SK-N-SH (cell line): ENCODE measurements at regions not wholly inside any gene's neighbourhood (a gene's known extent, or its start where the extent isn't known, plus 50 kb on each side); places are given as distances from the start of the nearest gene placed in this dataset.

Experiments used
- CHD2 ChIP-seq: fragments of 150-350 bp; IDR thresholded peaks from 2 replicates; pipeline ENCODE4 v1.6.1; 2018; ENCODE audit warnings: low read length; ENCODE audit not compliant: partially characterized antibody
- EZH2phosphoT487 ChIP-seq: fragments of 200-600 bp; sonication (generic); IDR thresholded peaks from 2 replicates; pipeline ENCODE4 v1.6.1; 2017; ENCODE audit warnings: low read depth, mixed run types, mild to moderate bottlenecking, antibody characterized with exemption, moderate library complexity, borderline replicate concordance
- NFIC ChIP-seq: IDR thresholded peaks from 2 replicates; pipeline ENCODE4 v1.4.0; 2012; ENCODE audit warnings: borderline replicate concordance
- PBX3 ChIP-seq: IDR thresholded peaks from 2 replicates; pipeline ENCODE4; 2012
- POLR2AphosphoS5 ChIP-seq: IDR thresholded peaks from 2 replicates; pipeline ENCODE4 v1.6.1; 2012; ENCODE audit warnings: low read depth, low read length
- REST ChIP-seq: IDR thresholded peaks from 2 replicates; pipeline ENCODE4 v1.6.1; 2012; ENCODE audit warnings: mild to moderate bottlenecking, low read depth, low read length, moderate library complexity
- TAF1 ChIP-seq: IDR thresholded peaks from 2 replicates; pipeline ENCODE4 v1.6.1; 2012; ENCODE audit warnings: low read depth, mild to moderate bottlenecking, low read length, moderate library complexity, borderline replicate concordance
- TF ChIP-seq, protein P1 (sequence below): fragments of 200-600 bp; sonication (generic); IDR thresholded peaks from 2 replicates; pipeline ENCODE4 v1.6.1; 2017; ENCODE audit warnings: antibody characterized with exemption, mild to moderate bottlenecking, moderate library complexity
- TF ChIP-seq, protein P2 (sequence below): fragments of 150-350 bp; IDR thresholded peaks from 2 replicates; pipeline ENCODE4 v1.6.1; 2016; ENCODE audit warnings: mild to moderate bottlenecking, low read depth, low read length

DNA sequence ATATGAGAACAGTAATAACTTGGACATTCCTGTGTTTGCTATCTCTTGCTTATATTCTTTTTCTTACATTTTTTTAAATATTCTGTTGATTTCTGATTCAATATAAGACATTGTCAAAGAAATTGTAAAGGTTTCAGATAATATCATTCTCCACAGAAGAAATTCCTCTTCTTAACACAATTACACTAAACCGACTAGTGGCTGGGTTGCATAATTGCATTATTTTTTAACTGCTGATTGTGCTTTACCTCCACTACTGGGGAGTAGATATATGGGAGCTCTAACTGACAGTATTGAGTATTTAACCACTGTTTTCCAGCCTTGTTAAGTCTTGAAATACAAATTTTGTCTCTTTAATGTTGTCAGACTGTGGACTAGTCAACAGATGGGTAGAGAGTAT, 723.8 kb upstream of the EDIL3 start:
- TF ChIP-seq, protein P1, sequence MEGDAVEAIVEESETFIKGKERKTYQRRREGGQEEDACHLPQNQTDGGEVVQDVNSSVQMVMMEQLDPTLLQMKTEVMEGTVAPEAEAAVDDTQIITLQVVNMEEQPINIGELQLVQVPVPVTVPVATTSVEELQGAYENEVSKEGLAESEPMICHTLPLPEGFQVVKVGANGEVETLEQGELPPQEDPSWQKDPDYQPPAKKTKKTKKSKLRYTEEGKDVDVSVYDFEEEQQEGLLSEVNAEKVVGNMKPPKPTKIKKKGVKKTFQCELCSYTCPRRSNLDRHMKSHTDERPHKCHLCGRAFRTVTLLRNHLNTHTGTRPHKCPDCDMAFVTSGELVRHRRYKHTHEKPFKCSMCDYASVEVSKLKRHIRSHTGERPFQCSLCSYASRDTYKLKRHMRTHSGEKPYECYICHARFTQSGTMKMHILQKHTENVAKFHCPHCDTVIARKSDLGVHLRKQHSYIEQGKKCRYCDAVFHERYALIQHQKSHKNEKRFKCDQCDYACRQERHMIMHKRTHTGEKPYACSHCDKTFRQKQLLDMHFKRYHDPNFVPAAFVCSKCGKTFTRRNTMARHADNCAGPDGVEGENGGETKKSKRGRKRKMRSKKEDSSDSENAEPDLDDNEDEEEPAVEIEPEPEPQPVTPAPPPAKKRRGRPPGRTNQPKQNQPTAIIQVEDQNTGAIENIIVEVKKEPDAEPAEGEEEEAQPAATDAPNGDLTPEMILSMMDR: peak; percentile 49
- TF ChIP-seq REST (no peak), TAF1 (no peak), CHD2 (no peak), EZH2phosphoT487 (no peak), PBX3 (no peak), NFIC (no peak), POLR2AphosphoS5 (no peak)
- TF ChIP-seq, protein P2, sequence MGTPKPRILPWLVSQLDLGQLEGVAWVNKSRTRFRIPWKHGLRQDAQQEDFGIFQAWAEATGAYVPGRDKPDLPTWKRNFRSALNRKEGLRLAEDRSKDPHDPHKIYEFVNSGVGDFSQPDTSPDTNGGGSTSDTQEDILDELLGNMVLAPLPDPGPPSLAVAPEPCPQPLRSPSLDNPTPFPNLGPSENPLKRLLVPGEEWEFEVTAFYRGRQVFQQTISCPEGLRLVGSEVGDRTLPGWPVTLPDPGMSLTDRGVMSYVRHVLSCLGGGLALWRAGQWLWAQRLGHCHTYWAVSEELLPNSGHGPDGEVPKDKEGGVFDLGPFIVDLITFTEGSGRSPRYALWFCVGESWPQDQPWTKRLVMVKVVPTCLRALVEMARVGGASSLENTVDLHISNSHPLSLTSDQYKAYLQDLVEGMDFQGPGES: no peak
